ENCODE measurements at regions not wholly inside any gene's neighbourhood (a gene's known extent, or its start where the extent isn't known, plus 50 kb on each side); places are given as distances from the start of the nearest gene placed in this dataset.

DNA sequence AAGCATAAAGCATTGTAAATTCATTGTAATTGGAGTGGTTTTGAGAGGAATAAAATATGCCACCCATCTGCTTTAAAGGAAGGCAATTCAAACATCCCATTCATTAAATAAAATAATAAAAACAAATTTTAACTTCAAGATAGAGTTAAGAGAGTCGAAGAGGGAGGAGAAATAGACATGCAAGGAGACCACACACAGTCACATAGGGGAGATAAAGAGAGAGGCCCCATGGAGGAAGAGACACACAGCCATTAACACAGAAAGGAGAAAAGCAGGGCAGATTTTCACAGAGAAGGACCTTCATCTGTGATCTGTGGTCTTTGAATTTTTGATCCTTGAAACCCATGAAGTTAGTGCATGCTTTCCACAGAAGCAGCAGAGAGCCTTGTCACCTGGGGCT, 214.3 kb upstream of the TCF21 start:
- Histone ChIP-seq H3K27me3 (no peaks in the 10 kb centered on the region), H3K9me3 (no peaks in the 10 kb centered on the region), H3K4me1 (ENCODE audit: control insufficient read depth in 1 of 2, insufficient read depth in 1 of 2, low read depth in 1 of 2, low read length in 1 of 2) (no peaks in the 10 kb centered on the region), H3K36me3 (no peaks in the 10 kb centered on the region), H3K27ac (no peak overlapping the region), H3K4me3 (ENCODE audit: low read depth in 1 of 2, low read length in 1 of 2) (no peak overlapping the region)
- TF ChIP-seq CTCF (IDR thresholded peaks at IDR 0.05): no peak

DNA sequence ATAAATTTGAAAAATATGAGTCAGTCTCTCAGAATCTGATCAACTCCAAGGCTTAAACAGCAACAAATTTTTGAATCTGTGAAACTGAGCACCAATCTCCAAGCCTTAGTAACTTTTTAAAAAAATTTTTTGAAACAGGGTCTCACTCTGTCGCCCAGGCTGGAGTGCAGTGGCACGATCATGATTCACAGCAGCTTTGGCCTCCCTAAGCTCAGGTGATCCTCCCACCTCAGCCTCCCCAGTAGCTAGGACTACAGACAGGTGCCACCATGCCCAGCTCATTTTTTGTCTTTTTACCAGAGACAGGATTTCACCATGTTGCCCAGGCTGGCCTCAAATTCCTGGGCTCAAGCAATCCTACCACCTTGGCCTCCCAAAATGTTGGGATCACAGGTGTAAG, 207.9 kb upstream of the TCF21 start:
- H3K27ac ChIP-seq: no peak overlapping the region
- TF ChIP-seq CTCF (IDR thresholded peaks at IDR 0.05): no peak
- no peaks in the 10 kb centered on the region for H3K36me3 ChIP-seq
- H3K9me3 ChIP-seq: no peaks in the 10 kb centered on the region
- no peak overlapping the region for H3K4me3 ChIP-seq (ENCODE audit: low read depth in 1 of 2, low read length in 1 of 2)
- no peaks in the 10 kb centered on the region for H3K4me1 ChIP-seq (ENCODE audit: control insufficient read depth in 1 of 2, insufficient read depth in 1 of 2, low read depth in 1 of 2, low read length in 1 of 2)
- H3K27me3 ChIP-seq: no peaks in the 10 kb centered on the region

- Histone ChIP-seq H3K36me3 (no peaks in the 10 kb centered on the region), H3K4me1 (ENCODE audit: control insufficient read depth in 1 of 2, insufficient read depth in 1 of 2, low read depth in 1 of 2, low read length in 1 of 2) (no peaks in the 10 kb centered on the region), H3K4me3 (ENCODE audit: low read depth in 1 of 2, low read length in 1 of 2) (no peak overlapping the region), H3K27me3 (no peaks in the 10 kb centered on the region), H3K9me3 (no peaks in the 10 kb centered on the region), H3K27ac (no peak overlapping the region)
- no peak for TF ChIP-seq CTCF (IDR thresholded peaks at IDR 0.05)
These were observed 207.0 kb upstream of the TCF21 start for GRCh38 chr6:133681891-133682290.

- H3K36me3 ChIP-seq: no peaks in the 10 kb centered on the region
- H3K27me3 ChIP-seq: no peaks in the 10 kb centered on the region
- H3K9me3 ChIP-seq: no peaks in the 10 kb centered on the region
- no peak overlapping the region for H3K27ac ChIP-seq
- H3K4me3 ChIP-seq (ENCODE audit: low read depth in 1 of 2, low read length in 1 of 2): no peak overlapping the region
- no peaks in the 10 kb centered on the region for H3K4me1 ChIP-seq (ENCODE audit: control insufficient read depth in 1 of 2, insufficient read depth in 1 of 2, low read depth in 1 of 2, low read length in 1 of 2)
- TF ChIP-seq CTCF (IDR thresholded peaks at IDR 0.05): no peak
These were observed 206.2 kb upstream of the TCF21 start for GRCh38 chr6:133682506-133683307.

- Histone ChIP-seq H3K27me3 (no peaks in the 10 kb centered on the region), H3K27ac (no peak overlapping the region), H3K4me3 (ENCODE audit: low read depth in 1 of 2, low read length in 1 of 2) (no peak overlapping the region), H3K9me3 (no peaks in the 10 kb centered on the region), H3K4me1 (ENCODE audit: control insufficient read depth in 1 of 2, insufficient read depth in 1 of 2, low read depth in 1 of 2, low read length in 1 of 2) (no peaks in the 10 kb centered on the region), H3K36me3 (no peaks in the 10 kb centered on the region)
- TF ChIP-seq CTCF (IDR thresholded peaks at IDR 0.05): no peak
These were observed 205.7 kb upstream of the TCF21 start for GRCh38 chr6:133683308-133683580.
